SU-DHL-6 (cell line): ENCODE measurements at regions not wholly inside any gene's neighbourhood (a gene's known extent, or its start where the extent isn't known, plus 50 kb on each side); places are given as distances from the start of the nearest gene placed in this dataset.

Experiments used
- H2AFZ ChIP-seq: fragments of 200-600 bp; sonication (generic); 2 replicates; pipeline ENCODE4 v1.6.1; 2014; ENCODE audit warnings: low read depth, mild to moderate bottlenecking, moderate library complexity, mixed read lengths, antibody characterized with exemption, low read length; ENCODE audit not compliant: severe bottlenecking
- H3F3A ChIP-seq: fragments of 200-600 bp; shearing (Covaris generic); 2 replicates; pipeline ENCODE4 v1.6.0; 2016; ENCODE audit warnings: antibody characterized with exemption, mild to moderate bottlenecking; ENCODE audit not compliant: insufficient read depth
- H3K27ac ChIP-seq: fragments of 200-600 bp; sonication (generic); 2 replicates; pipeline ENCODE4 v1.5.1; 2016; ENCODE audit warnings: low read depth, mild to moderate bottlenecking, low read length, moderate library complexity, mixed read lengths
- H3K27me3 ChIP-seq: fragments of 200-600 bp; sonication (generic), shearing (Covaris generic); 2 replicates; pipeline ENCODE4 v1.6.0; 2014; ENCODE audit warnings: mild to moderate bottlenecking, low read length
- H3K36me3 ChIP-seq: fragments of 200-600 bp; sonication (generic); 2 replicates; pipeline ENCODE4 v1.6.1; 2014; ENCODE audit warnings: mild to moderate bottlenecking, low read length, mixed read lengths
- H3K4me2 ChIP-seq: fragments of 300-600, 200-600 bp; shearing (Covaris generic), sonication (generic); 2 replicates; pipeline ENCODE4 v1.6.0; 2014; ENCODE audit warnings: low read length, low read depth, mild to moderate bottlenecking; ENCODE audit not compliant: poor library complexity, severe bottlenecking
- H3K4me3 ChIP-seq: fragments of 200-600 bp; sonication (generic); 2 replicates; pipeline ENCODE4 v1.5.1; 2014; ENCODE audit warnings: antibody characterized with exemption, low read length, mild to moderate bottlenecking, mixed read lengths; ENCODE audit not compliant: insufficient read depth, poor library complexity, severe bottlenecking
- H3K79me2 ChIP-seq: fragments of 200-600 bp; sonication (generic); 2 replicates; pipeline ENCODE4 v1.6.1; 2014; ENCODE audit warnings: mild to moderate bottlenecking, low read length, moderate library complexity; ENCODE audit not compliant: insufficient read depth
- H3K9ac ChIP-seq: fragments of 200-600 bp; sonication (generic); 2 replicates; pipeline ENCODE4 v1.7.0; 2014; ENCODE audit warnings: mild to moderate bottlenecking, low read length
- H3K9me2 ChIP-seq: fragments of 200-600 bp; sonication (generic); replicated peaks from 2 replicates; pipeline ENCODE4 v1.6.1; 2014; ENCODE audit warnings: low read length; ENCODE audit not compliant: insufficient read depth
- H3K9me3 ChIP-seq: fragments of 200-600 bp; sonication (generic); 2 replicates; pipeline ENCODE4 v1.6.1; 2014; ENCODE audit warnings: low read length, mixed read lengths; ENCODE audit not compliant: insufficient read depth
- H4K20me1 ChIP-seq: fragments of 200-600 bp; sonication (generic); 2 replicates; pipeline ENCODE4 v1.6.1; 2014; ENCODE audit warnings: low read depth, mild to moderate bottlenecking, antibody characterized with exemption, low read length, moderate library complexity, mixed read lengths
- EZH2phosphoT487 ChIP-seq: fragments of 200-600 bp; sonication (generic), shearing (Covaris generic); conservative IDR thresholded peaks from 2 replicates; pipeline ENCODE4 v1.6.1; 2018; ENCODE audit warnings: mild to moderate bottlenecking, antibody characterized with exemption, low read length, moderate library complexity, mixed read lengths
- TF ChIP-seq, protein P1 (sequence below): fragments of 200-600 bp; sonication (generic); IDR thresholded peaks from one replicate; pipeline ENCODE4 v1.5.1; 2017; ENCODE audit warnings: antibody characterized with exemption, mild to moderate bottlenecking, low read length, moderate library complexity; ENCODE audit not compliant: insufficient read depth, poor library complexity, severe bottlenecking

- Histone ChIP-seq H4K20me1 (no peaks in the 10 kb centered on the region), H3K79me2 (no peaks in the 10 kb centered on the region), H3K4me2 (no peak overlapping the region), H3K4me3 (no peak overlapping the region), H2AFZ (no peak overlapping the region), H3F3A (no peaks in the 10 kb centered on the region), H3K9me3 (no peaks in the 10 kb centered on the region; the same call in 1 of the 2 replicates), H3K36me3 (no peaks in the 10 kb centered on the region), H3K27me3 (no peaks in the 10 kb centered on the region), H3K9ac (no peak overlapping the region), H3K27ac (no peak overlapping the region), H3K9me2 (no peaks in the 10 kb centered on the region)
- no peak for TF ChIP-seq EZH2phosphoT487
- TF ChIP-seq, protein P1, sequence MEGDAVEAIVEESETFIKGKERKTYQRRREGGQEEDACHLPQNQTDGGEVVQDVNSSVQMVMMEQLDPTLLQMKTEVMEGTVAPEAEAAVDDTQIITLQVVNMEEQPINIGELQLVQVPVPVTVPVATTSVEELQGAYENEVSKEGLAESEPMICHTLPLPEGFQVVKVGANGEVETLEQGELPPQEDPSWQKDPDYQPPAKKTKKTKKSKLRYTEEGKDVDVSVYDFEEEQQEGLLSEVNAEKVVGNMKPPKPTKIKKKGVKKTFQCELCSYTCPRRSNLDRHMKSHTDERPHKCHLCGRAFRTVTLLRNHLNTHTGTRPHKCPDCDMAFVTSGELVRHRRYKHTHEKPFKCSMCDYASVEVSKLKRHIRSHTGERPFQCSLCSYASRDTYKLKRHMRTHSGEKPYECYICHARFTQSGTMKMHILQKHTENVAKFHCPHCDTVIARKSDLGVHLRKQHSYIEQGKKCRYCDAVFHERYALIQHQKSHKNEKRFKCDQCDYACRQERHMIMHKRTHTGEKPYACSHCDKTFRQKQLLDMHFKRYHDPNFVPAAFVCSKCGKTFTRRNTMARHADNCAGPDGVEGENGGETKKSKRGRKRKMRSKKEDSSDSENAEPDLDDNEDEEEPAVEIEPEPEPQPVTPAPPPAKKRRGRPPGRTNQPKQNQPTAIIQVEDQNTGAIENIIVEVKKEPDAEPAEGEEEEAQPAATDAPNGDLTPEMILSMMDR, result no peak
Observed at GRCh38 chr21:15520811-15521643, 208.8 kb upstream of the USP25 start.

DNA sequence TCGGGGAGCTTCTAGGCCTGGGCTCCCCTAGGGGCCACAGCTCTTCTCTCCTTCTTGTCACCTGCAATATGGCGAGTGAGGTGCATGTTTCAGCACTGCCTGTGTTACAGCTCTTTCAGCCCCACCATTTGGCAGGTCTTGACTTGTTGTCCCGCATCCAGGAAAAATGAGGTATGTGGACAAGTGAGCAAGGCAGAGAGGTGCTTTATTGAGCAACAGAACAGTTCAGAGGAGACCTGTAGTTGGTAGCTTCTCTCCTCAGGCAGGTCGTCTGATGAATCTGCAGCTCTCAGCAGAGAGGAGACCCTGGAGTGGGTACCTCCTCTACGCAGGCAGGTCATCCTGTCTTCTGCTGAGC is 208.2 kb upstream of the USP25 start:
- no peaks in the 10 kb centered on the region for H4K20me1 ChIP-seq
- H3K27ac ChIP-seq, result no peak overlapping the region
- no peak overlapping the region for H3K4me3 ChIP-seq
- no peaks in the 10 kb centered on the region for H3K79me2 ChIP-seq
- no peaks in the 10 kb centered on the region for H3K36me3 ChIP-seq
- H3K27me3 ChIP-seq, result no peaks in the 10 kb centered on the region
- H2AFZ ChIP-seq, result no peak overlapping the region
- H3K9ac ChIP-seq, result no peak overlapping the region
- H3K4me2 ChIP-seq, result no peak overlapping the region
- TF ChIP-seq EZH2phosphoT487, result no peak
- TF ChIP-seq, protein P1, result no peak
- H3K9me3 ChIP-seq, result no peaks in the 10 kb centered on the region; the same call in 1 of the 2 replicates
- no peaks in the 10 kb centered on the region for H3K9me2 ChIP-seq
- no peaks in the 10 kb centered on the region for H3F3A ChIP-seq

GRCh38 chr21:15522148-15522547 is 207.6 kb upstream of the USP25 start:
- no peak overlapping the region for H3K4me2 ChIP-seq
- H3K9me3 ChIP-seq, result no peaks in the 10 kb centered on the region; the same call in 1 of the 2 replicates
- TF ChIP-seq, protein P1, result no peak
- H3K27me3 ChIP-seq, result no peaks in the 10 kb centered on the region
- no peaks in the 10 kb centered on the region for H3F3A ChIP-seq
- H3K9me2 ChIP-seq, result no peaks in the 10 kb centered on the region
- no peaks in the 10 kb centered on the region for H3K79me2 ChIP-seq
- no peaks in the 10 kb centered on the region for H3K36me3 ChIP-seq
- no peak overlapping the region for H3K9ac ChIP-seq
- H4K20me1 ChIP-seq, result no peaks in the 10 kb centered on the region
- no peak overlapping the region for H2AFZ ChIP-seq
- no peak overlapping the region for H3K4me3 ChIP-seq
- H3K27ac ChIP-seq, result no peak overlapping the region
